OCI-LY7 (cell line): ENCODE measurements at regions not wholly inside any gene's neighbourhood (a gene's known extent, or its start where the extent isn't known, plus 50 kb on each side); places are given as distances from the start of the nearest gene placed in this dataset.

ENCODE experiments used
- BruUV-seq: library from RNA; stranded (reverse); fragments of 400-500 nt; replicated peaks from 2 replicates; lab custom pipeline; 2021; lab: Mats Ljungman, UMichigan
- CTCF ChIA-PET: fragments of 300-600 bp; sonication (Branson Sonifier 250); formaldehyde crosslinking; loops from one replicate; lab custom pipeline; 2022; ENCODE audit warnings: antibody characterized with exemption; ENCODE audit not compliant: unreplicated experiment; lab: Charles Lee
- POLR2A ChIA-PET: fragments of 300-600 bp; sonication (Branson Sonifier 250); formaldehyde crosslinking; loops from one replicate; lab custom pipeline; 2022; ENCODE audit warnings: antibody characterized with exemption; lab: Charles Lee
- DNase-seq: peaks from one replicate; pipeline ENCODE4 v3.0.0-alpha.2; 2015; ENCODE audit warnings: low spot score
- H2AFZ ChIP-seq: fragments of 200-600 bp; sonication (generic), shearing (Covaris generic); 2 replicates; pipeline ENCODE4 v1.6.1; 2014; ENCODE audit warnings: mild to moderate bottlenecking, antibody characterized with exemption, low read length, moderate library complexity
- H3K27ac ChIP-seq: fragments of 200-600 bp; sonication (generic); 2 replicates; pipeline ENCODE4 v1.5.1; 2014; ENCODE audit warnings: mixed run types, low read depth, mild to moderate bottlenecking, moderate library complexity, low read length, inconsistent platforms; ENCODE audit not compliant: poor library complexity, severe bottlenecking
- H3K36me3 ChIP-seq: fragments of 200-600 bp; sonication (generic); 2 replicates; pipeline ENCODE4 v1.6.1; 2014; ENCODE audit warnings: mild to moderate bottlenecking, antibody characterized with exemption, low read length, moderate library complexity, mixed read lengths; ENCODE audit not compliant: insufficient read depth
- H3K4me1 ChIP-seq: fragments of 200-600 bp; sonication (generic); 2 replicates; pipeline ENCODE4 v1.5.1; 2014; ENCODE audit warnings: mild to moderate bottlenecking, low read length; ENCODE audit not compliant: insufficient read depth, poor library complexity, severe bottlenecking
- H3K4me2 ChIP-seq: fragments of 200-600 bp; sonication (generic); 2 replicates; pipeline ENCODE4 v1.6.1; 2014; ENCODE audit warnings: mild to moderate bottlenecking, low read length
- H3K4me3 ChIP-seq: fragments of 200-600 bp; sonication (generic); 2 replicates; pipeline ENCODE4 v1.5.1; 2014; ENCODE audit warnings: mild to moderate bottlenecking, low read depth, low read length; ENCODE audit not compliant: poor library complexity, severe bottlenecking
- H3K79me2 ChIP-seq: fragments of 200-600 bp; sonication (generic); 2 replicates; pipeline ENCODE4 v1.6.1; 2016; ENCODE audit warnings: low read depth, mild to moderate bottlenecking, low read length, moderate library complexity, mixed read lengths; ENCODE audit not compliant: insufficient read depth
- H3K9me2 ChIP-seq: fragments of 200-600 bp; sonication (generic); 2 replicates; pipeline ENCODE4 v1.6.1; 2016; ENCODE audit warnings: mild to moderate bottlenecking, low read length, mixed read lengths; ENCODE audit not compliant: insufficient read depth
- H3K9me3 ChIP-seq: fragments of 200-600 bp; sonication (generic); 2 replicates; pipeline ENCODE4 v1.6.1; 2014; ENCODE audit warnings: mild to moderate bottlenecking, mixed run types, low read length, mixed read lengths
- H4K20me1 ChIP-seq: fragments of 200-600 bp; sonication (generic); 2 replicates; pipeline ENCODE4 v1.6.1; 2014; ENCODE audit warnings: mild to moderate bottlenecking, antibody characterized with exemption, low read length, moderate library complexity, mixed read lengths; ENCODE audit not compliant: insufficient read depth
- CTCF ChIP-seq: fragments of 200-600 bp; sonication (generic); conservative IDR thresholded peaks from 2 replicates; pipeline ENCODE4 v1.5.1; 2014; ENCODE audit warnings: mild to moderate bottlenecking, antibody characterized with exemption, low read length, moderate library complexity, mixed read lengths
- EZH2phosphoT487 ChIP-seq: fragments of 200-600 bp; sonication (generic); IDR thresholded peaks from 2 replicates; pipeline ENCODE4 v1.6.1; 2018; ENCODE audit warnings: low read depth, borderline replicate concordance, mild to moderate bottlenecking, mixed run types, antibody characterized with exemption, low read length, moderate library complexity, mixed read lengths
- intact Hi-C: fragments of 100-400 bp; cut with micrococcal nuclease; formaldehyde crosslinking; loops from one replicate; pipeline ENCODE4 v1.10.0; 2022; ENCODE audit not compliant: unreplicated experiment

GRCh38 chr3:118556983-118557382 is 477.7 kb downstream of the IGSF11 start:
- H4K20me1 ChIP-seq, result no peaks in the 10 kb centered on the region
- H3K36me3 ChIP-seq, result no peaks in the 10 kb centered on the region
- H2AFZ ChIP-seq, result no peak overlapping the region
- ChIA-PET POLR2A (no interaction called here), CTCF (no interaction called here)
- no peaks in the 10 kb centered on the region for H3K9me3 ChIP-seq
- H3K4me3 ChIP-seq, result no peak overlapping the region
- no peak for TF ChIP-seq CTCF
- no peak for TF ChIP-seq EZH2phosphoT487
- H3K79me2 ChIP-seq, result no peaks in the 10 kb centered on the region
- no TSS peak for BruUV-seq
- H3K27ac ChIP-seq, result no peak overlapping the region
- DNase-seq, result no peak
- no peak overlapping the region for H3K4me2 ChIP-seq
- no peaks in the 10 kb centered on the region for H3K4me1 ChIP-seq
- intact Hi-C loops, result no loop called here
- no peaks in the 10 kb centered on the region for H3K9me2 ChIP-seq

GRCh38 chr3:118557513-118557912 is 477.1 kb downstream of the IGSF11 start:
- Histone ChIP-seq H3K79me2 (no peaks in the 10 kb centered on the region), H3K4me2 (no peak overlapping the region), H2AFZ (no peak overlapping the region), H4K20me1 (no peaks in the 10 kb centered on the region), H3K9me3 (no peaks in the 10 kb centered on the region), H3K4me3 (no peak overlapping the region), H3K36me3 (no peaks in the 10 kb centered on the region), H3K9me2 (no peaks in the 10 kb centered on the region), H3K4me1 (no peaks in the 10 kb centered on the region), H3K27ac (no peak overlapping the region)
- ChIA-PET CTCF (no interaction called here), POLR2A (interaction anchor here (0.9 kb wide), 1 partner anchor 45 kb away, joined by 5 read pairs; no protein-coding TSS in a partner anchor)
- DNase-seq, result no peak
- intact Hi-C loops, result no loop called here
- TF ChIP-seq CTCF, result no peak
- no peak for TF ChIP-seq EZH2phosphoT487
- no TSS peak for BruUV-seq

GRCh38 chr3:118559286-118559685 is 475.4 kb downstream of the IGSF11 start:
- TF ChIP-seq CTCF, result no peak
- TF ChIP-seq EZH2phosphoT487, result no peak
- no peak overlapping the region for H3K4me2 ChIP-seq
- no peak for DNase-seq
- H3K9me2 ChIP-seq, result no peaks in the 10 kb centered on the region
- no peak overlapping the region for H2AFZ ChIP-seq
- no peak overlapping the region for H3K27ac ChIP-seq
- intact Hi-C loops, result no loop called here
- H3K4me3 ChIP-seq, result no peak overlapping the region
- no TSS peak for BruUV-seq
- no peaks in the 10 kb centered on the region for H3K79me2 ChIP-seq
- CTCF ChIA-PET, result no interaction called here
- POLR2A ChIA-PET, result no interaction called here
- no peaks in the 10 kb centered on the region for H3K4me1 ChIP-seq
- no peaks in the 10 kb centered on the region for H3K9me3 ChIP-seq
- H3K36me3 ChIP-seq, result no peaks in the 10 kb centered on the region
- H4K20me1 ChIP-seq, result no peaks in the 10 kb centered on the region
